Panc1 (cell line): ENCODE measurements at regions not wholly inside any gene's neighbourhood (a gene's known extent, or its start where the extent isn't known, plus 50 kb on each side); places are given as distances from the start of the nearest gene placed in this dataset. TPM values are rescaled to one million over a fixed set of nuclear protein-coding genes. Genes with fewer than 3 reads are reported as not detected.

Experiments
- ATAC-seq: fragments of 200-7000 bp; cut with Tn5 transposase; 2 replicates; pipeline ENCODE4 v1.9.1; 2020; ENCODE audit warnings: mild to moderate bottlenecking, moderate library complexity
- BruUV-seq: library from RNA; stranded (reverse); fragments of 400-500 nt; replicated peaks from 2 replicates; lab custom pipeline; 2021; lab: Mats Ljungman, UMichigan
- CTCF ChIA-PET: fragments of 300-600 bp; sonication (Branson Sonifier 250); formaldehyde crosslinking; loops from one replicate; lab custom pipeline; 2022; ENCODE audit warnings: antibody characterized with exemption; lab: Charles Lee
- POLR2A ChIA-PET: fragments of 300-600 bp; sonication (Branson Sonifier 250); formaldehyde crosslinking; loops from one replicate; lab custom pipeline; 2022; ENCODE audit warnings: antibody characterized with exemption; lab: Charles Lee
- DNase-seq: peaks from one replicate; pipeline ENCODE4 v3.0.0-alpha.2; 2010; ENCODE audit warnings: low read depth, low spot score
- H3K27ac ChIP-seq: 2 replicates; pipeline ENCODE4 v1.5.1; 2011; ENCODE audit warnings: mild to moderate bottlenecking, low read length, inconsistent platforms
- H3K27me3 ChIP-seq: fragments of 200-500 bp; sonication (Bioruptor generic); 2 replicates; pipeline ENCODE4 v1.6.0; 2014; ENCODE audit warnings: low read length, inconsistent platforms; ENCODE audit not compliant: control insufficient read depth, insufficient read depth
- H3K36me3 ChIP-seq: fragments of 200-500 bp; sonication (Bioruptor generic); 2 replicates; pipeline ENCODE4 v1.5.1; 2014; ENCODE audit warnings: inconsistent platforms, mild to moderate bottlenecking, low read length, moderate library complexity; ENCODE audit not compliant: control insufficient read depth, insufficient read depth
- H3K4me1 ChIP-seq: 2 replicates; pipeline ENCODE4 v1.5.1; 2011; ENCODE audit warnings: inconsistent platforms, mild to moderate bottlenecking, low read length, moderate library complexity; ENCODE audit not compliant: control insufficient read depth, insufficient read depth
- H3K4me3 ChIP-seq, 2 experiments: 2 replicates each; pipeline ENCODE4 v1.5.1; 2011 to 2012; ENCODE audit warnings: low read depth in 2 of 2, low read length in 2 of 2, mild to moderate bottlenecking in 2 of 2, inconsistent platforms in 1 of 2, moderate library complexity in 1 of 2
- H3K9me3 ChIP-seq: fragments of 200-500 bp; sonication (Bioruptor generic); 2 replicates; pipeline ENCODE4 v1.5.1; 2014; ENCODE audit warnings: low read depth, mild to moderate bottlenecking, inconsistent platforms, low read length, moderate library complexity; ENCODE audit not compliant: control insufficient read depth, insufficient read depth
- CTCF ChIP-seq: fragments of 450-650 bp; IDR thresholded peaks from 2 replicates; pipeline ENCODE4 v1.5.1; 2017; ENCODE audit warnings: mild to moderate bottlenecking
- POLR2AphosphoS5 ChIP-seq: IDR thresholded peaks from 2 replicates; pipeline ENCODE4 v1.6.1; 2012; ENCODE audit warnings: mild to moderate bottlenecking, low read depth, low read length, moderate library complexity
- REST ChIP-seq, 2 experiments: IDR thresholded peaks; 2 replicates each; pipeline ENCODE4 v1.6.1; 2011 to 2012; ENCODE audit warnings: low read depth in 2 of 2, control low read depth in 1 of 2, low read length in 1 of 2, mild to moderate bottlenecking in 1 of 2, moderate library complexity in 1 of 2; ENCODE audit not compliant: insufficient read depth in 1 of 2
- SIN3A ChIP-seq: IDR thresholded peaks from 2 replicates; pipeline ENCODE4 v1.6.1; 2012; ENCODE audit warnings: low read depth, mild to moderate bottlenecking, low read length, moderate library complexity, borderline replicate concordance; ENCODE audit not compliant: insufficient read depth
- TCF7L2 ChIP-seq: IDR thresholded peaks from 2 replicates; pipeline ENCODE4 v1.6.1; 2011; ENCODE audit warnings: mild to moderate bottlenecking, low read depth, low read length, inconsistent platforms
- in situ Hi-C: cut with HindIII; loops from 2 replicates; pipeline ENCODE4 v1.10.0; 2016; ENCODE audit warnings: low sequenced_read_pairs, low pct_unique_long_range_greater_than_20kb
- intact Hi-C: fragments of 100-400 bp; cut with micrococcal nuclease; formaldehyde crosslinking; loops from one replicate; pipeline ENCODE4 v1.10.0; 2022; ENCODE audit not compliant: unreplicated experiment
- microRNA-seq: library from miRNA; unstranded; fragments of <30 nt; microRNA quantifications from one replicate; pipeline ENCODE4 v1.1.0, GENCODE V29; 2020; ENCODE audit not compliant: unreplicated experiment

- in situ Hi-C loops, result no loop called here
- no peaks in the 10 kb centered on the region for H3K4me1 ChIP-seq
- no peak for DNase-seq
- intact Hi-C loops, result no loop called here
- TF ChIP-seq POLR2AphosphoS5 (no peak), TCF7L2 (no peak), REST (IDR thresholded peaks at IDR 0.05; ENCODE audit: insufficient read depth in 1 of 2, low read depth in 2 of 2, low read length in 1 of 2) (no peak)
- no peaks in the 10 kb centered on the region for H3K27me3 ChIP-seq
- ATAC-seq, result no peak
- H3K9me3 ChIP-seq, result no peaks in the 10 kb centered on the region
- POLR2A ChIA-PET, result no interaction called here
- BruUV-seq, result no TSS peak
- no peaks in the 10 kb centered on the region for H3K36me3 ChIP-seq
- H3K4me3 ChIP-seq, result no peak overlapping the region
- CTCF ChIA-PET, result no interaction called here
- H3K27ac ChIP-seq, result no peak overlapping the region
Measured at GRCh38 chrX:95152810-95153209, 1478.8 kb downstream of the FAM133A start.

GRCh38 chrX:95156566-95156965, 1482.6 kb downstream of the FAM133A start:
- ATAC-seq (no peak), DNase-seq (no peak)
- Histone ChIP-seq H3K4me1 (no peaks in the 10 kb centered on the region), H3K27me3 (no peaks in the 10 kb centered on the region), H3K9me3 (no peaks in the 10 kb centered on the region), H3K4me3 (no peak overlapping the region), H3K36me3 (no peaks in the 10 kb centered on the region), H3K27ac (no peak overlapping the region)
- BruUV-seq, result no TSS peak
- intact Hi-C loops, result no loop called here
- ChIA-PET POLR2A (no interaction called here), CTCF (no interaction called here)
- TF ChIP-seq REST (IDR thresholded peaks at IDR 0.05; ENCODE audit: insufficient read depth in 1 of 2, low read depth in 2 of 2, low read length in 1 of 2) (no peak), POLR2AphosphoS5 (no peak), CTCF (no peak), TCF7L2 (no peak), SIN3A (no peak)
- in situ Hi-C loops, result no loop called here

Small RNAs in the stretch of these regions (microRNA-seq; reads per million reads assigned to microRNA genes)
- gene MIR548M, result not detected
